Activated CD4-positive, alpha-beta T cell treated with anti-CD3 and anti-CD28 coated beads, Interleukin-2, amount 50 U/mL, for 1 hour (primary cell): ENCODE measurements at regions not wholly inside any gene's neighbourhood (a gene's known extent, or its start where the extent isn't known, plus 50 kb on each side); places are given as distances from the start of the nearest gene placed in this dataset.

Source experiments
- DNase-seq: peaks from one replicate; pipeline ENCODE4 v3.0.0-alpha.2; 2020

DNA sequence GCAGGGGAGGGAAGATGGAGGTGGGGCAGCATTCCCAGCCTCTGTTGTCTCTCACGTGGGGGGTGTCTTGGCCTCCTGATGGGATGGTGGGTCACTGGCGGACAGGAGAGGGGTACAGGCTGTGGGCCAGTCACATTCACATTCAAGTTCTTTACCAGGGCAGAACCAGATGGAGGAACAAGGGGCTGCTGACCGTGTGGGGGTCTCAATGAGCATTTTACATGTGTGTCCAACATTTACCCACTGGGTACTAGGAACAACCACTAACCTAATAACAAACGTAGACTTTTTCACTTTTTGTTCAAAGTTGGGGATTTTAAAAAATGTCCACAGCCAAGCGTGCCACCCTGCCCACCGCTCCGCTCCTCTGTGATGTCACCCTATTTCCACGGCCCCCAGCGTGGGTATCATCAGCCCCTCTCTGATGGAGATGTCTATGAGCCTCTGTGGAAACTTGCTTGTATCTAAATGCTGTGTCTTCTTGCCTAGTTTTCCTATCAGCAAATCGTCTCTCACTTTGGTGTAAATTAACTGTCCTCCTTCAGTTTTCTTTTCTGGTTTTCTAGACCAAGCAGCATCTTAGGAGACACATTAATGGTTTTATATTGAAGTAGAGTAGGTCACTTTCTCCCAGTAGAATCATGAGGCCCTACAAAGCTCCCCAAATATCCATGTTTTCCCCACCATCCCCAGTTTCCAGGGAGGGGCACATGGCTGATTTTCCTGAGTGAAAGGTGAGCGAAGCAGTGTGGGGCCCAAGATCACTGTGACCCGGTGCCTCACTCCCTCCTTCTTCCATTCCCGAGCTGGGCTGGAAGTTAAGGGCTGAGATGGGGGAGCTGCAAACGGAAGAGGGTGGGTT is 936.7 kb downstream of the BRD1 start:
- DNase-seq: no peak

DNA sequence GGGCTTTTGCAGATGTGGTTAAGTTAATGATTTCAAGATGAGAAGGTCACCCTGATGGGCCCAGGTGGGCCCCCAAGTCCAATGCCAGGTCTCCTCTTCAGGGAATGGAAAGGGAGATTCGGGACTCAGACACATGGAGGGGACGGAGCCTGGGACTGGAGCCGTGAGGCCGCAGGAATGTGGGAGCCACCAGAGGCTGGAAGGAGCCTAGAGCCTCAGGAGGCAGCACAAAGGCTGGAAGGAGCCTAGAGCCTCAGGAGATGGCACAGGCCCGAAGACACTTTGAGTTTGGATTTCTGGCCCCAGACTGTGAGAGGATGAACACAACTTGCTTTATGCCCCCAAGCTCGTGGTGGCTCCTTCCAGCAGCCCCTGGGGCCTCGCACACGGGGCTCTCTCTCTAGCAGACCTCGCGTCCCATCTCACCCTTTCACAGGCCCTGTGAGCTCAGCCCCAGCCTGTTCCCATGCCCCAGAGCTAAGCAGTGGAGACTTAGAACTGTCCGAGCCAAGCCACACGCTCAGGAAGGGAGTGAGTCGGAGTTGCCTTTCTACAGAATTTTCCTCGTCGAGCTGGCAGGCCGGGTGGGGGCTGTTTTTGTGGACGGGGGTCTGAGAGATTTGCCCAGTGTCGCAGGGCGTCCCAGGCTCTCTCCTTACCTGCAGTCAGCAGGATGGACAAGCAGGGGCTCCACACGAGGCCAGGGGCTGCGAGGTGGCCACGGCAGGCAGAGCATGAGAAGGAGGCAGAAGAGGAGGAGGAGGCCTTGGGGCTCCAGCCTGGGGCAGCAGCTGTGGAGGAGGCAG is 937.6 kb downstream of the BRD1 start:
- DNase-seq: no peak

DNA sequence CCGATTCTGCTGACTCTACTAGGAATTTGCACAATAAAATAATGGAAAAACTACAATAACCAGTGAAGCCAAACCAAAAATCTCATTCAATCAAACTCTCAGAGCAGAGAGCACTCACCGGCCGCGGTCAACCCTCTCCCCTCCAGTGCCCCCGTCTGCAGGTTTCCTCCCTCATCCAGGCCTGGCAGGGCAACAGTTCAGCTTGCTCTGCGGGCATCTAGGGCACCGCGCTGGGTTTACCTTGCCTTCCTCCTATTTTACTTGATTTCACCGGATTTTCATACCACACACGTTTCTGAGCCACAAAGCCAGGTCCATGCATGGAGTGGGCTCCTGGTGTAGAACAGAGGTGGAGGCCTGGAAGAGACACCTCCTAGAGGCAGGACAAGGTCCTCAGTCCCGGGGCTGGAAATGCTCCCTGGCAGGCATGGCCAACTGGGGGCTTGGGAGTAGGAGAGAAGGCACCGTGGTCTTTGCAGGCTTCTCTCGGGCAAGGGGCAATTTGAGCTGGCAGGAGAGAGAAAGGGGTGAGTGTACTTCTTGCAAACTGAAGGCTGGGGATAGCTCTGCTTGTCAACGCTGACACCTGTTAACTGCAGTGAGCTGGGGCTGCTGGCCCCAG is 938.4 kb downstream of the BRD1 start:
- no peak for DNase-seq

DNA sequence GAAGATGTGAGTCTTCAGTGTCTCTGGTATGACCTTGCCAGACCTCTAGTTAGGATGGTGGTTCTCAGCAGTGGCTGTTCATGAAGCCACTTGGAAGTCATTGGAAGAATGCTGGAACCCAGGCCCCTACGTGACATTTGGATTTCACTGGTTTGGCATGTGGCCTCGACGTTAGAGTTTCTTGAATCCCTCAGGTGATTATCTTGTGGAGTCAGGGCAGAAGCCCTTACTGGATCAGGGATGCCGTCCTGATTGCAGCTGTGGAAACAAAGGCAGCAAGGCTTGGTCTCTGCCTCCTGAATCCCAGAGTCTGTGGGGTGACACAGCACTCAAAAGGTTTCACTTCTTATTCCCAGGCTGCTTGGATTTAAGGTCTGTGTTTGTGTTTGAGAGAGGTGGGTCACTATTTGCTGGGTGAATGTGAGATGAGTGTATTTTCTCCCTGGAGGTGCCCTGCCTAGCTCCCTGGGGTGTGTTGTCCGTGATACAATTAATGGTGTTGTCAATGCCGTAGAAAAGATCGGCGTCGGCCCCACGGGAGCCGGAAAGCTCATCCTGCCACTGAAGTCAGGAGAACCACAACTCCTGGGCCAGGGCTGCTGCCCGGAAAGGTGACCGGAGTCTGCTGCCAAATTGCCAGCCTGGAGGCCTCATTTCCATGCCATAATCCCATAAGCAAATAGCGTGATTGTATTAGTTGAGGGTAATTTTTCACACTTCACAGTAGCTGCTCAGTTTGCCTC is 939.0 kb downstream of the BRD1 start:
- DNase-seq: no peak

DNA sequence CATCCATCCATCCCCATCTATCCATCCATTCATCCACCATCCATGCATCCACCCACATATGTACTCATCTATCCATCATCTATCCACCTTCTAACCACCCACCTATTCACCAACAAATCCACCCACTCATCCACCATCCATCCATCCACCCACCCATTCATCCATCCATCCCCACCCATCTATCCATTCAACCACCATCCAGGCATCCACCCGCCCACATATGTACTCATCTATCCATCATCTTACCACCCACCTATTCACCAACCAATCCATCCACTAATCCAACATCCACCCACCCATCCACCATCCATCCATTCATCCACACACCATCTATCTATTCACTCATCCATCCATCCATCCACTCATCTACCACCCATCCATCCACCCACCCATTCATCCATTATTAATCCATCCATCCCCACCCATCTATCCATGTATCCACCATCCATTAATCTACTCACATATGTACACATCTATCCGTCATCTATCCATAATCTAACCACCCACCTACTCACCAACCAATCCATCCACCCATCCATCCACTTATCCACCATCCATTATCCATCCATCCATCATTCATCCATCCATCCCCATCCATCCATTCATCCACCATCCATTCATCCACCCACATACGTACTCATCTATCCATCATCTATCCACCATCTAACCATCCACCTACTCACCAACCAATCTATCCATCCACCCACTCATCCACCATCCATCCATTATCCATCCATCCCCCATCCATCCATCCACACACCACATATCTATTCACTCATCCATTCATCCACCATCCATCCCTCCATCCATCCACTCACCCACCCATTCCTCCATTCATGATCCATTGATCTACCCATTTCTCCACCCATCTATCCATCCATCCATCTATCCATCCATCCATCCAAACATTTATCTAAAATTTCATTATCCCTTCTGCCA is 940.0 kb downstream of the BRD1 start:
- DNase-seq: no peak

DNA sequence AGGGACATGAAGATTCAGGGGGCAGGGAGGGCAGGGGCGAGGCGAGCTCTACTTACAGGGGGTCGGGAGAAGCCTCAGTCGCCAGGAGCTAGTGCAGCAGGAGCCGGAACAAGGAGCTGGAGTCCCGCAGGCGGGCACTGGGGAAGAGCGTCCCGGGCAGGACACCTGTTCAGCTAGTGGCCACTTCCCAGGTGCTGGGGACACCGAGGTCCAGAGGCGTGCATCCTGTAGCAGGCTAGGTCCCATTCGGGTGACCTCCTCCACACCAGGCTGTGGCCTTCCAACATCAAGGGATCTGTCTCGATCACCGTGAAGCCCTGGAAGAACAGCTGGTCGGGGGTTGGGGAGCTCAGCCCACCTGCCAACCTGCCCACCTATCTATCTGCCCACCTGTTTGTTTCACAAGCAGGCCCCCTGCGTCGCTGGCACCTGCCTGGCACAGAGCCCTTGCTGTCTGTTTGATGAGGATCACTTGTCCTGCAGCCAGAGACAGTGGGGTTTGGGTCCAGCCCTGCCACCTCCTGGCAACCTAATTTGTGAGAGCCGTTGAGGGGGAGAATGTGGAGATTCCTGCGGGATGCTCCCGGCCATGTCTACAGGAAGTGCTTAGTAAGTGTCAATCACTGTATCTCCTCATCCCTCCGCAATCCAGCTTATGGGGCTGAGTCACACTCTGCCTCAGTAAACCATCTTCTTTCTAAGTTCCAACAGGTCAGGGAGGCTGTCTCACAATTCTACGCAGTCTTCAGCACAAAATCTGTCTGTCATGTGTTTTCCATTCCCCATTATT is 940.9 kb downstream of the BRD1 start:
- DNase-seq: no peak

DNA sequence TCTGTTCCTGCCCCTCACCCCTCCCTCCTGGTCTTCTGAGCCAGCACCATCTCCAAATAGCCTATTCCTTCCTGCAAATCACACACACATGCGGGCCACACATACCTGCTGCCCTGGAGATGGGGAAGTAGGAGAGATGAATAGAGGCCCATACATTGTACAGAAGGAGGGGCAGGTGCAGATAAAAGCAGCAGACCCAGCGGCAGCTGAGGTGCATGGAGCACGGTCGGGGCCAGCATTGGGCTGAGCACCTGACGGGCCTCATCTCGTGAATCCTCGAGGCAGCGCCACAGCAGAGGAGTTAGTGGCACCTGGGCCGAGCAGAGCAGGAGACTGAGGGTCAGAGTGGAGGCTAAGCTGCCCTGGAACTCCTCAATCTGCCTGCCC is 941.8 kb downstream of the BRD1 start:
- no peak for DNase-seq

DNA sequence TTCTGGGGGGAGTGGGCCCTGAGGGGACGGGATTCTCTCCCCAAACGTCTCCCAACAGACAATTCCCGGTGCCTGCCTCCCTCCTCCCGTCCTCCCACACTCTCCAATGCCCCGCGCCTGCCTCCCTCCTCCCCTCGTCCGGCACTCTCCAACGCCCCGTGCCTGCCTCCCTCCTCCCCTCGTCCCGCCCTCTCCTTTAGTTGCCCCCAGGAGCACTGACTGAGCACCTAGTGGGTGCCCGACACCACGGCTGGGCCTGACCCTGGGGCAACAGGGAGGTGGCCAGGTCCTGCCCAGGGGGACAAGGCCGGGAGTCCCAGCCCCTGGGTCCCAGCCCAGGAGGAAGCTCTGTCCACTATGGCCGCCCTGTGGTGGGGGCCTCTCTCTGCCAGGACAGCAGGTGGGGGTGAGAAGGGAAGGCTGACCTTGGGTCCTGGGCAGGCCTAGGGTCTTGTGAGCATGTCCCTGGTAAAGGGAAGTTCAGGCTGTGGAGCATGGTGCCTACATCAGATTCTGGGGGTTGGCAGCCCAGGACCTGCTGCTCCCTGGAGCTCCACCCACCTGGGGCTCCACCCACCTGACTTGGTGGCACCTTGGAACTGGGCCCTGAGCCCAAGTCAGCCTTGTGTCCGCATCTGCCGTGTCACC is 942.3 kb downstream of the BRD1 start:
- DNase-seq: no peak

DNA sequence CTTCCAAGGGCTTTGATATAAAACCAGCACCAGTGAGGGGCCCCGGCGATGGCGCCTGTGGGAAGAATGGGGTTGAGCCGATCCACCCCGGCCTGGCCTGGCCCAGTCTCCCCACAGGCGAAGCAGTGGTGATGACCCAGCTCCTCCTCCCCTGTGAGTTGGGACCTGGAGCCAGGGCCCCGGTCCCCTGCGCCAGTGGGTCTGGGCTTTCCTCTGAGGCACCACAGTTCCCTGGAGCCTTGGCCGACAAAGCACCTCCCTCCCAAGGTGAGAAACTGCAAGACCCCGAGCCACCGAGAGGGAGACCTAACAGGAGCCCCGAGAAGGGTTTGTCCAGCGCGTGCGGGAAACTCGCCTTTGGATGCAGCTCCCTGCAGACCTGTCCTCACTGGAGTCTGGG is 942.9 kb downstream of the BRD1 start:
- no peak for DNase-seq

DNA sequence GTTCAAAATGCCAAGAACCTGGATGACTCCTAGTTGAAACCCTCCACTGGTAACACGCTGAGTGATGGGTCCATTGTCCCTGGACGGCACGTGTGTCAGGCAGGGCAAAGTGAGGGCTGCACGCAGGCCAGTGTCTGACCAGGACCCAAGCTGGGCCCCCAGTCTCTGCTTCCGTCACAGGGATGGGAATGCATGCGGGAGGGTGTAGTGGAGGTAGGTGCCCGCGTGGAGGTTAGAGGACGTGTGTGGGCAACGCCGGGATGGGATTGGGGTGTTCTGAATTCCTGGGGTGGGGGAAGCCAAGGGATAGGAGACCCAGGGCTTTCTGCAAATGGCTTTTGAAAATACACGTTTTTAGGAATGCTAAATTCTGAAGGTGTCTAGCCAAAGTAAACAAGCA is 943.3 kb downstream of the BRD1 start:
- no peak for DNase-seq

DNA sequence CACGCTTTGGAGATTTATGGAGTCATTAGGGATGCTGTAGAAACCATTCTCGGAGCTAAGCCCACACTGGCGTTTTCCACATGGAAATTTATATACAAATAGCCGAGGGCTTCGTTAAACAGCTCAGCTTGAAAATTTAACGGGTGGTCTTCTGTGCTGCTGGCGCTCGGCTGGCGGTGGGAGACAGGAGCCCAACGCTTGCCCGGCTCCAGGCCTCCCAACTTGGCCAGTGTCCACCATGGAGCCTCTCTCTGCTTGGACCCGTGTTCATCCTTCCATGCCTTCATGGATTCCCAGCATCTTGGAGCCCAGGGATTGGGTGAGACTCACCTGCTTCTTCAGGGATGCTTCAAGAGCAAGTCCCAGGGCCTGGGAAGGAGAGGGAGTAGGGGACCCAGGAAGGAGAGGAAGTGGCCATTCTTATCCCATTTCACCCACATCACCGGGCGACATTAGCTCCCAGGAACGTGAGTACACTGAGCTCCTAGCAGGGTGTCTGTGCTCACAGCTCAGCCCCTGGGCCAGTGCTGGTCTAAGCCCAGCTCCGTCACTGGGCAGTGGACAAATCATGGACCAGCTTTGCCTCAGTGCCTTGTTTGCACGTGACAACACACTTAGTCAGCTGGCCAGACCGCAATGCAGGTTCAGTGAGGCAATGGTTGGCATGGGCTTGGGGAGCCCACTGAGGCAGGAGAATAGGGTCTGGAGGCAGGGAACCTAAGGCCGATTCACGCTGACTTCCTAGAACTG is 944.3 kb downstream of the BRD1 start:
- no peak for DNase-seq

DNA sequence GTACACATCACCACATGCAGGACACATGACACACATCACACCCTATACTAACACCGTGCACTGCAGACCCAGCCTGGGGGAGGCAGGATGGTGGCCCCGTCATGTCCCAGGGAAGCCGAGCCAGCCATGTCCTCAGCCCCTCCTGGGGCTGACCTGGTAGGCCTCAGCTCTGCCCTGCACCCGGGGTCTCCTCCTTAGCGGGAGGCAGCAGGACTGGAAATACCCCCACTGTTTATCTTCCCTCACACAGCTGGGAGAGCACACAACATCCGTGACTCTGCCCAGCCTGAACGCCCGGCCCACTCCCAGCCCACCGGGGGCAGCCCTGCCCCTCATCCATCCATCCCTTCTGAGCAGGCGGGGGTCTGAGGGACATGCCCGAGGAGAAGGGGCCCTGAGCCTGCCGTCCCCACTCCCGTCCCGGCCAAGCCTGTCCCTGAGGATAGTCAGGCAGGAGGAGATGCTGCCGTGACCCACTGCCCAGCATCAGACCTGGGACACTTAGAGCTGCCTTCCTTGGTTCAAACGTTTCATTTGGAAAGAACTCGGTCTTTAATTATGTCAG is 945.0 kb downstream of the BRD1 start:
- no peak for DNase-seq

DNA sequence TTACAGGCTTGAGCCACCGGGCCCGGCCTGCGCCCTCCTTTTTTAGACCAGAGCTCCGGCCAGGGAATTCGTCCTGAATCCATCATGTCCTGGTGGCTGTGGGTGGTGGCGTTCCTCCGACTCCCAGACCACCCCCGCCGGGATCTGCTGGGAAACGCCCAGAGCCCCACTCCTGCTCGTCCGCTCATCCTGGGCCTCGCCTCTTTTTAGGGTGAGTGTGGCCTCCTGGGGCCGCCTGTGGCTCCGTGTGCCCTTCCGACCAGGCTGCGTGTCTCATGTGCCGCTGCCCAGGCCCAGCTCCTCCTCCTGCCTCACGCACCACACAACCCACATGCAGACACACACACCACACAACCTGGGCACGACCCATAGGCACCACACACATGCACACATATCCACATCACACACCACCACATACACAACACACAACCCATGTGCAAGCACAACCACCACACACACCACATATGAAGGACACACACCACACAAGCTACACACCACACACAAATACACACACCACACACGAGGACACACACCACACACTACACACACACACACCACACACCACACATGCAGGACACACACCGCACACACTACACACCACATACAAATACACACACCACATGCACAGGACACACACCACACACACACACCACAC is 946.2 kb downstream of the BRD1 start:
- no peak for DNase-seq

DNA sequence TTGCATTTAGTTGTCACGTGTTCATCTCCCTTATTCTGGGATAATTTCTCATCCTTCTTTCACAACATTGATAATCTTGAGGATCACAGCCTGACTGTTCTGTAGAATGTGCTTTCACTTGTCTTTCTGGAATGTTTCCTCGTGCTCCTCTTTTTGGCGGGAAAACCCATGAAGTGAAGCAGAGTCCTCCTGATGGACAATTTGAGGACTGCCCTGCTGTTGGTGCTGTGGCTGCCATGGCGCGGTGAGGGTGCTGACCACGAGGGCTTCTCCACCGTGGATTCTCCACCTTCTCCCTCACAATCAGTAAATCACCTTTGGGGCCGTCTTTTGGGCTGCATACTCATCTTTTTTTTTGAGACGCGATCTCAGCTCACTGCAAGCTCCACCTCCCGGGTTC is 946.9 kb downstream of the BRD1 start:
- DNase-seq: no peak

DNA sequence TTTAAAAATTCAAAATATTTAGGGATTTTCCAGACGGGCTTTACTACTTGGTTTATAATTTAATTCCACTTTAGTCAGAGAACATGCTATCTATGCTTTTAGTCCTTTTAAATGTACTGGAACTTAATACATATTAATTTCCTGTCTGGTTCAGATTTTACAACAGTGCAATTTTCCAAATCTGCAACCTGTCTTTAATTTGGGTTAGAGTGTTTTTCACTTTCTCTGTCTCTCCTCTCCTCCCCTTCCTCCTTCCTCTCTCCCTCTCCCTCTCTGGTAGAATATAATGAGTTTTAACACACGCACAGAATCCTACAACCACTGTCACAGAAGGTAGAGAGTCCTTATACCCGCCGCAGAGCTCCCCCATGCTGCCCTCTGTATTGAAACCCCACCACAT is 950.7 kb downstream of the BRD1 start:
- no peak for DNase-seq

DNA sequence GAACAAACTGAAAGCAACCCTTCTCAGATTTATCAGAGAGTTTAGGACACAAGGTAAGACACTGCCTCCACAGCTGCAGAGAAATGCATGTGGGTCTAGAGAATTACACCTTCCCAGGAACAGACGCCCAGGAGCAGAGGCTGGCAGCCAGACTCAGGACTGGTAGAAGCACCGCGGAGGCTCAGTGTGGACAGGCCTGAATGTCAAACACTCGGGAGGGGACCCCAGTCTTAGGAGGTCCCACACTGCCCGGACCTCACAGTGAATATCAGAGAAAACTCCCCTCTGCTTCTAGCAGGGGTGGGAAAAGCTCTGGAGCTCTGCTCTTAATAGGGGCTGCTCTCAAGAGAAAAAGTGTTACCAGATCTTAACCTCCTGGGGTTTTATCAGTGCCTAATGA is 952.7 kb downstream of the BRD1 start:
- DNase-seq: no peak

DNA sequence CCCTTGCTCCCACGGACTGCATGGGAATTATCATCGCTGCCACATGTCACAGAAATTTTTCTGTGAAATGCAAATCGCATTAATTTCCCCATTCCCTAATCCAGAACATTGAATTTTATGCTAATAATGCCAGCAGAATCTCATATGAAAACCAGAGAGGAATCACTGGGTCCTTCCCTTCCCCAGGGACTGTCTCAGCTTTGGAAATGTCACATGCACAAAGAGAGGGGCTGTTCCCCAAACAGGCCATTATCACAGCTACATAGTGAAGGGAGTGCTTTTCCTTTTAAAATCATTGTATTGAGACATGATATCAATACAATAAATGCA is 954.5 kb downstream of the BRD1 start:
- no peak for DNase-seq

DNA sequence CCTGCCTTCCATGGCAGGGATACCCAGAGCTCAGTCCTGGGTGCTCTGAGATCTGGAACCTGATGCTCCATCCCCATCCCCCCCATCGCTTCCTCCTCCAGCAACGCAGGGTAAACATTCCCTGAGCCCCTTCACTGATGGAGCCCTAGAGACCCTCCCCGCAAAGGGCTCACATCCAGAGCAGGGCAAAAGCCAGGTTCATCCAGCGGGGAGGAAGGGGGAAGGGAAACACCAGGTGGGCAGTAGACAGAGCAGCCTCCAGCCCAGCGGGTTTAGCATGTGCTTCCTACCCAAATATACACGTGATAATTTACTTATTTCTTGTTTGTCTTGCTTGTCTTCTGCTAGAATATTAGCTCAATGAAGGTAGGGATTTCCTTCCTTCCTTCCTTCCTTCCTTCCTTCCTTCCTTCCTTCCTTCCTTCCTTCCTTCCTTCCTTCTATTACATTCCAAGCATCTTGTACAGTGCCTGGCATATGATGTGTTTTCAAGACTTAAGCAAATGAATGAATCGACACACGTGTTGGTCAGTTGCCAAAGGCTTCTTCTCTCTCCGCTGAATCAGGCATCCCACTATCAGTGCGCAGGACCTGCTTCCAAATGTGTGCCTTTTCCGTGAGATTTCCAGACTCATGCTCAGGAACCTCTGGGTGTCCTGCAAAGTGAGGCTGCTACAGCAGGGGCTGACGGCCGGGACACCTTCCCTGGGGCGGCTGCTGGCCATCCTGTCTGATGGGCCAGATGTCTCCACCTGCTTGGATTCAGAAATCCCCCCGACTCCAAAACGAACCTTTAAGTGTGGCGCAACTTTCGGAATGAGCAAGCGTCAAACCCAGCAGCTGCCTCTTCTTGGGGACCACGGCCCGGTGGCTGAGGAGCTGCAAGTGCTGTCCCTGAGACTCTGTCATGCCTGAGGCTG is 955.1 kb downstream of the BRD1 start:
- DNase-seq: no peak
